B cell (primary cell): ENCODE measurements at regions not wholly inside any gene's neighbourhood (a gene's known extent, or its start where the extent isn't known, plus 50 kb on each side); places are given as distances from the start of the nearest gene placed in this dataset.

ENCODE experiments used
- EZH2 ChIP-seq: IDR thresholded peaks from 2 replicates; pipeline ENCODE4 v1.6.1; 2012; ENCODE audit warnings: borderline replicate concordance, low read depth, mild to moderate bottlenecking, moderate library complexity, low read length; ENCODE audit not compliant: insufficient read depth, poor library complexity, severe bottlenecking
- TF ChIP-seq, protein P1 (sequence below): fragments of 200-600 bp; IDR thresholded peaks from one replicate; pipeline ENCODE4 v1.8.0; 2022; ENCODE audit warnings: antibody characterized with exemption, mild to moderate bottlenecking

GRCh38 chrX:19213610-19214152, 91.4 kb upstream of the ADGRG2 start:
- TF ChIP-seq, protein P1, sequence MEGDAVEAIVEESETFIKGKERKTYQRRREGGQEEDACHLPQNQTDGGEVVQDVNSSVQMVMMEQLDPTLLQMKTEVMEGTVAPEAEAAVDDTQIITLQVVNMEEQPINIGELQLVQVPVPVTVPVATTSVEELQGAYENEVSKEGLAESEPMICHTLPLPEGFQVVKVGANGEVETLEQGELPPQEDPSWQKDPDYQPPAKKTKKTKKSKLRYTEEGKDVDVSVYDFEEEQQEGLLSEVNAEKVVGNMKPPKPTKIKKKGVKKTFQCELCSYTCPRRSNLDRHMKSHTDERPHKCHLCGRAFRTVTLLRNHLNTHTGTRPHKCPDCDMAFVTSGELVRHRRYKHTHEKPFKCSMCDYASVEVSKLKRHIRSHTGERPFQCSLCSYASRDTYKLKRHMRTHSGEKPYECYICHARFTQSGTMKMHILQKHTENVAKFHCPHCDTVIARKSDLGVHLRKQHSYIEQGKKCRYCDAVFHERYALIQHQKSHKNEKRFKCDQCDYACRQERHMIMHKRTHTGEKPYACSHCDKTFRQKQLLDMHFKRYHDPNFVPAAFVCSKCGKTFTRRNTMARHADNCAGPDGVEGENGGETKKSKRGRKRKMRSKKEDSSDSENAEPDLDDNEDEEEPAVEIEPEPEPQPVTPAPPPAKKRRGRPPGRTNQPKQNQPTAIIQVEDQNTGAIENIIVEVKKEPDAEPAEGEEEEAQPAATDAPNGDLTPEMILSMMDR = no peak
- no peak for TF ChIP-seq EZH2
